ENCODE measurements at regions not wholly inside any gene's neighbourhood (a gene's known extent, or its start where the extent isn't known, plus 50 kb on each side); places are given as distances from the start of the nearest gene placed in this dataset.

DNA sequence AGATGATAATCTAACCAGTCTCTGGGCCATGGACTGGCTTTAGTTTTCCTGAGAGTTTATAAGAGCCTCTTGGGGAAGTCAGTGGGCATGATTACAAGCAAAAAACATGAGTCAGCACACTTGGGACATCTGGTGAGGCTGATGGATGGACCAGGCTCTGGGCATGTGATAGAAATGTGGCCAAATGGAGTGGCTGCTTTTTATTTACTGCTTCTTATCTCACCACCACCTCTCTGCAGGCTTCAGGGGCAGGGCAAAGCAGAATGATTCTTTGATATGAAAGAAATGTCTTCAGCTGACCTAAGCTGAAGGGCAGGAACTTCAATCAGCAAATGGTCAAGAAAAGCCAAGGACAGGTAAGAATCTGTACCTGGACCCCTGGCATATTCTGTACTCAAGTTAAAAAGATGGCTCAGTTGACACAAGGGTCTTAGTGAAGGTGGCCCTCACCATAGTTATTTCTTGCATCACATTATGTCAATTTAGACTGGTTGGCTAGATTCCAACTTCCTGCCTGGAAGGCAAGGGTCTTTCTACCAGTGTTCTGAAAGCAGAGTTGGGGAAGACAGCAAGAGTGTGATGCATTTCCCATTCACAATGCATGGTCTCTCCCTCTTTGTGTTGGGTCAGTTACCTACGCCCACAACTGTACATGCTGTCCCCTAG, 162.8 kb downstream of the FASLG start:
- Histone ChIP-seq H2AFZ (replicated peaks) (no peak overlapping the region), H3K27ac (no peak overlapping the region), H3K27me3 (no peaks in the 10 kb centered on the region), H3F3A (ENCODE audit: low read depth) (no peaks in the 10 kb centered on the region), H3K4me3 (no peak overlapping the region), H3K4me2 (no peak overlapping the region), H3K9me3 (ENCODE audit: low read depth) (no peaks in the 10 kb centered on the region), H4K20me1 (ENCODE audit: low read depth) (no peaks in the 10 kb centered on the region), H3K79me2 (ENCODE audit: low read depth) (no peaks in the 10 kb centered on the region), H3K36me3 (no peaks in the 10 kb centered on the region), H3K4me1 (no peaks in the 10 kb centered on the region), H3K9ac (no peak overlapping the region)
- Mint-ChIP-seq H3K4me3 (no peak overlapping the region), H3K27me3 (ENCODE audit: insufficient read depth, low read depth) (no peaks in the 10 kb centered on the region), H3K4me1 (no peaks in the 10 kb centered on the region), H3K27ac (no peak overlapping the region), H3K9me3 (no peaks in the 10 kb centered on the region), H3K36me3 (no peaks in the 10 kb centered on the region)
- TF ChIP-seq EZH2 (IDR thresholded peaks at IDR 0.05), result no peak
- TF ChIP-seq, protein P1, sequence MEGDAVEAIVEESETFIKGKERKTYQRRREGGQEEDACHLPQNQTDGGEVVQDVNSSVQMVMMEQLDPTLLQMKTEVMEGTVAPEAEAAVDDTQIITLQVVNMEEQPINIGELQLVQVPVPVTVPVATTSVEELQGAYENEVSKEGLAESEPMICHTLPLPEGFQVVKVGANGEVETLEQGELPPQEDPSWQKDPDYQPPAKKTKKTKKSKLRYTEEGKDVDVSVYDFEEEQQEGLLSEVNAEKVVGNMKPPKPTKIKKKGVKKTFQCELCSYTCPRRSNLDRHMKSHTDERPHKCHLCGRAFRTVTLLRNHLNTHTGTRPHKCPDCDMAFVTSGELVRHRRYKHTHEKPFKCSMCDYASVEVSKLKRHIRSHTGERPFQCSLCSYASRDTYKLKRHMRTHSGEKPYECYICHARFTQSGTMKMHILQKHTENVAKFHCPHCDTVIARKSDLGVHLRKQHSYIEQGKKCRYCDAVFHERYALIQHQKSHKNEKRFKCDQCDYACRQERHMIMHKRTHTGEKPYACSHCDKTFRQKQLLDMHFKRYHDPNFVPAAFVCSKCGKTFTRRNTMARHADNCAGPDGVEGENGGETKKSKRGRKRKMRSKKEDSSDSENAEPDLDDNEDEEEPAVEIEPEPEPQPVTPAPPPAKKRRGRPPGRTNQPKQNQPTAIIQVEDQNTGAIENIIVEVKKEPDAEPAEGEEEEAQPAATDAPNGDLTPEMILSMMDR (IDR thresholded peaks at IDR 0.05), result no peak
- TF ChIP-seq EZH2phosphoT487 (IDR thresholded peaks at IDR 0.05), result no peak
- DNase-seq (ENCODE audit: low spot score), result no peak

DNA sequence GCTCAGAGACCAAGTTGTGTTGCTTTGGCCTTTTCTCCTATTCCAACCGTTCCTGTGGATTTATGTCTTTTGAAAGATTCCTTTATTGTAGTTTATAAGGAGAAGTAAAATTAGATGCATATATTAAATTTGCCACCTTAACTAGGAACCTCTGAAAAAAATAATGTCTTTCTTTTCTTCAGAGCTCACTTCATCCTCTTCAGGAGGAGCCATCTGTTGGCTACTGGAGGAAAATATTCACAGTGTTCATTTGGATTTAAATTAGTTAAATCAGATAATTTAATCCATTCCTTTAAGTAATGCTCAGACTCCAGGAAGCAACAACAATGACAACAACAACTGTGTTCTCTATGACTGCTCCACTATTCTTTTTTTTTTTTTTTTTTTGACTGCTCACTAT, 164.0 kb downstream of the FASLG start:
- H3K27ac Mint-ChIP-seq, result no peak overlapping the region
- Histone ChIP-seq H3F3A (ENCODE audit: low read depth) (no peaks in the 10 kb centered on the region), H3K27me3 (no peaks in the 10 kb centered on the region), H3K79me2 (ENCODE audit: low read depth) (no peaks in the 10 kb centered on the region), H2AFZ (replicated peaks) (no peak overlapping the region), H3K4me3 (no peak overlapping the region), H3K4me2 (no peak overlapping the region), H4K20me1 (ENCODE audit: low read depth) (no peaks in the 10 kb centered on the region), H3K27ac (no peak overlapping the region), H3K36me3 (no peaks in the 10 kb centered on the region), H3K9me3 (ENCODE audit: low read depth) (no peaks in the 10 kb centered on the region), H3K4me1 (no peaks in the 10 kb centered on the region), H3K9ac (no peak overlapping the region)
- H3K4me1 Mint-ChIP-seq, result no peaks in the 10 kb centered on the region
- H3K9me3 Mint-ChIP-seq, result no peaks in the 10 kb centered on the region
- TF ChIP-seq EZH2 (IDR thresholded peaks at IDR 0.05), result no peak
- TF ChIP-seq, protein P1 (IDR thresholded peaks at IDR 0.05), result no peak
- no peak for TF ChIP-seq EZH2phosphoT487 (IDR thresholded peaks at IDR 0.05)
- no peaks in the 10 kb centered on the region for H3K27me3 Mint-ChIP-seq (ENCODE audit: insufficient read depth, low read depth)
- DNase-seq (ENCODE audit: low spot score), result no peak
- no peak overlapping the region for H3K4me3 Mint-ChIP-seq
- no peaks in the 10 kb centered on the region for H3K36me3 Mint-ChIP-seq

DNA sequence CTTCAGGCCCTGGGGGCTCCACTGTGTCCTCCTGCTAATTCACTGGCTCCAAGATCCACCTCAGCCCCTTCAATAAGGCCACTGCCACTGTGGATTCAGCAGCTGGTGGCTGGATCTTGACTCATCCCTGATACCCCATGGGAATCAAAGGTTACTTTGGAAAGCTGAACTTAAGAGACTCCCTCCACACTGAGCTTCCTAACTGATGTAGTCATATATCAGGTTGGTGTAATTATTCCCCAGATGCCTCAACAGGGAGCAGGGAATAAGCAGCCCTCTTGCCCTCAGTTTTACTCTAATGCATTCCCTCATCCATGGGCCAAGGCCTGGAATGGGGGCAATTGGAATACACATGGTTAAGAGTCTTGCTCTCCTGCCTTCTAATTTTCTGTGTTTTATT, 164.6 kb downstream of the FASLG start:
- no peak overlapping the region for H3K4me2 ChIP-seq
- Mint-ChIP-seq H3K4me1 (no peaks in the 10 kb centered on the region), H3K9me3 (no peaks in the 10 kb centered on the region), H3K27me3 (ENCODE audit: insufficient read depth, low read depth) (no peaks in the 10 kb centered on the region), H3K4me3 (no peak overlapping the region), H3K36me3 (no peaks in the 10 kb centered on the region), H3K27ac (no peak overlapping the region)
- H2AFZ ChIP-seq (replicated peaks), result no peak overlapping the region
- H3K9me3 ChIP-seq (ENCODE audit: low read depth), result no peaks in the 10 kb centered on the region
- H4K20me1 ChIP-seq (ENCODE audit: low read depth), result no peaks in the 10 kb centered on the region
- no peaks in the 10 kb centered on the region for H3K36me3 ChIP-seq
- no peaks in the 10 kb centered on the region for H3F3A ChIP-seq (ENCODE audit: low read depth)
- no peak for DNase-seq (ENCODE audit: low spot score)
- H3K9ac ChIP-seq, result no peak overlapping the region
- TF ChIP-seq, protein P1 (IDR thresholded peaks at IDR 0.05), result no peak
- TF ChIP-seq EZH2 (IDR thresholded peaks at IDR 0.05), result no peak
- TF ChIP-seq EZH2phosphoT487 (IDR thresholded peaks at IDR 0.05), result no peak
- no peak overlapping the region for H3K27ac ChIP-seq
- H3K4me3 ChIP-seq, result no peak overlapping the region
- no peaks in the 10 kb centered on the region for H3K79me2 ChIP-seq (ENCODE audit: low read depth)
- H3K4me1 ChIP-seq, result no peaks in the 10 kb centered on the region
- no peaks in the 10 kb centered on the region for H3K27me3 ChIP-seq
